ENCODE measurements at regions not wholly inside any gene's neighbourhood (a gene's known extent, or its start where the extent isn't known, plus 50 kb on each side); places are given as distances from the start of the nearest gene placed in this dataset.

DNA sequence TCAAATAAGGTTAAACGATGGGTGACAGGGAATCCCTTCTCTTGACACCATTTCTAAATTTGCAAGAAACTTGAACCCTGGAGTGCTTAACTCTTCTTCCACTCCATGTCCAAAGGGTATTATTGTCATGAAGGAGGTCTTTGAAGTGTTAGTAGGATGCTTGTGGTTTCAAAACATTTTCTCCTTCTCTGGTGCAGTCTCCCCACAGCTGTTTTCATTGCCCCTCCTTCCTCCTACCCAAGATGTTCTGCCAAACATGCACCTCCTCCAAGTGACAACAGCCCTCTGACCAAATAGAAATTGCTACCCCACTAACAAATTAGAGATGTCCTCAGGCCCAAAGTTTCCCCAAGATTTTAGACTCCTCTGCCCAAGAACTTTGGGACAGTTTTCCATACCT lies 151.4 kb downstream of the POLR2M start:
- Histone ChIP-seq H3K36me3 (ENCODE audit: insufficient read depth, low read length) (no peaks in the 10 kb centered on the region), H3K4me2 (ENCODE audit: insufficient read depth, low read length) (no peak overlapping the region), H3K27ac (ENCODE audit: low read length) (no peak overlapping the region), H3K9me3 (ENCODE audit: insufficient read depth, low read length, severe bottlenecking) (no peaks in the 10 kb centered on the region), H3K4me1 (ENCODE audit: insufficient read depth, low read length) (no peaks in the 10 kb centered on the region), H3K4me3 (ENCODE audit: low read depth in 1 of 2, low read length in 2 of 2) (no peak overlapping the region), H3K27me3 (ENCODE audit: insufficient read depth, low read length, poor library complexity) (peaks cover 14% of the 10 kb centered on the region), H3K9ac (ENCODE audit: low read depth, low read length) (no peak overlapping the region), H2AFZ (ENCODE audit: low read depth, low read length) (no peak overlapping the region), H4K20me1 (ENCODE audit: insufficient read depth, low read length) (no peaks in the 10 kb centered on the region), H3K79me2 (ENCODE audit: insufficient read depth, low read length) (no peaks in the 10 kb centered on the region)
- TF ChIP-seq, protein P1, sequence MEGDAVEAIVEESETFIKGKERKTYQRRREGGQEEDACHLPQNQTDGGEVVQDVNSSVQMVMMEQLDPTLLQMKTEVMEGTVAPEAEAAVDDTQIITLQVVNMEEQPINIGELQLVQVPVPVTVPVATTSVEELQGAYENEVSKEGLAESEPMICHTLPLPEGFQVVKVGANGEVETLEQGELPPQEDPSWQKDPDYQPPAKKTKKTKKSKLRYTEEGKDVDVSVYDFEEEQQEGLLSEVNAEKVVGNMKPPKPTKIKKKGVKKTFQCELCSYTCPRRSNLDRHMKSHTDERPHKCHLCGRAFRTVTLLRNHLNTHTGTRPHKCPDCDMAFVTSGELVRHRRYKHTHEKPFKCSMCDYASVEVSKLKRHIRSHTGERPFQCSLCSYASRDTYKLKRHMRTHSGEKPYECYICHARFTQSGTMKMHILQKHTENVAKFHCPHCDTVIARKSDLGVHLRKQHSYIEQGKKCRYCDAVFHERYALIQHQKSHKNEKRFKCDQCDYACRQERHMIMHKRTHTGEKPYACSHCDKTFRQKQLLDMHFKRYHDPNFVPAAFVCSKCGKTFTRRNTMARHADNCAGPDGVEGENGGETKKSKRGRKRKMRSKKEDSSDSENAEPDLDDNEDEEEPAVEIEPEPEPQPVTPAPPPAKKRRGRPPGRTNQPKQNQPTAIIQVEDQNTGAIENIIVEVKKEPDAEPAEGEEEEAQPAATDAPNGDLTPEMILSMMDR (IDR thresholded peaks at IDR 0.05; ENCODE audit: borderline replicate concordance, extremely low read depth, low read length, poor library complexity, severe bottlenecking), result no peak
- TF ChIP-seq EZH2 (IDR thresholded peaks at IDR 0.05; ENCODE audit: borderline replicate concordance, low read depth, low read length, severe bottlenecking), result no peak
- DNase-seq (peak; percentile 43), ATAC-seq (ENCODE audit: insufficient read depth, low read depth) (peak; percentile 89)

DNA sequence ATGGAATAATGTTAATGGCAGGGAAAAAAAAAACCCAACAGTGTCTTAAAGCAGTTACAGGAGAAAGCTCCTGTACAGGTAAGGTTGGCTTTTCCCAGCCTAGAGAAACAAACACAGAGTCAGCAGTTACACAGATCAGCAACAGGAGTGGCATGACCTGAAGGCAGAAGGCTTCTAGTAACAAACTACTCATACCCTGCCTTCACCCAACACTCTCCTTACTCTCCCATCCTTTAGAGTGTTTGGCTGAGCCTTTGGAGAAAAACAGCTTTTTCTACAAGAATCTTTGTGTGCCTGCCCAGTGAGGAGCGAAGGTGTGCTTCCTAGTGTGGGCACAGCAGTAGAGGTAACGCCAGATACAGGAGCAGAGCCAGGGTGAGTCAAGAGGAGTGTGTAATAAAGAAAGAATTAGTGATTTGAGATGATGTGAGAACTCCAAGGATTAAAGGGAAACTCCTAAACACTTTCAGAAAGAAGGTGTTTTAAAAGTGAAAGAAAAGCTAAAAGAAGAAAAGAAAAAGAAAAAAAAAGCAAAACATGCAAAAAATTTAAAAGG lies 152.7 kb downstream of the POLR2M start:
- no peak overlapping the region for H3K27ac ChIP-seq (ENCODE audit: low read length)
- DNase-seq, result no peak
- no peaks in the 10 kb centered on the region for H4K20me1 ChIP-seq (ENCODE audit: insufficient read depth, low read length)
- H3K79me2 ChIP-seq (ENCODE audit: insufficient read depth, low read length), result no peaks in the 10 kb centered on the region
- H3K9ac ChIP-seq (ENCODE audit: low read depth, low read length), result no peak overlapping the region
- no peaks in the 10 kb centered on the region for H3K9me3 ChIP-seq (ENCODE audit: insufficient read depth, low read length, severe bottlenecking)
- TF ChIP-seq, protein P1 (IDR thresholded peaks at IDR 0.05; ENCODE audit: borderline replicate concordance, extremely low read depth, low read length, poor library complexity, severe bottlenecking), result no peak
- no peak for TF ChIP-seq EZH2 (IDR thresholded peaks at IDR 0.05; ENCODE audit: borderline replicate concordance, low read depth, low read length, severe bottlenecking)
- ATAC-seq (ENCODE audit: insufficient read depth, low read depth), result no peak
- H3K4me1 ChIP-seq (ENCODE audit: insufficient read depth, low read length), result no peaks in the 10 kb centered on the region
- no peak overlapping the region for H3K4me3 ChIP-seq (ENCODE audit: low read depth in 1 of 2, low read length in 2 of 2)
- H3K27me3 ChIP-seq (ENCODE audit: insufficient read depth, low read length, poor library complexity), result peaks cover 14% of the 10 kb centered on the region
- H3K36me3 ChIP-seq (ENCODE audit: insufficient read depth, low read length), result no peaks in the 10 kb centered on the region
- H3K4me2 ChIP-seq (ENCODE audit: insufficient read depth, low read length), result no peak overlapping the region
- H2AFZ ChIP-seq (ENCODE audit: low read depth, low read length), result no peak overlapping the region

DNA sequence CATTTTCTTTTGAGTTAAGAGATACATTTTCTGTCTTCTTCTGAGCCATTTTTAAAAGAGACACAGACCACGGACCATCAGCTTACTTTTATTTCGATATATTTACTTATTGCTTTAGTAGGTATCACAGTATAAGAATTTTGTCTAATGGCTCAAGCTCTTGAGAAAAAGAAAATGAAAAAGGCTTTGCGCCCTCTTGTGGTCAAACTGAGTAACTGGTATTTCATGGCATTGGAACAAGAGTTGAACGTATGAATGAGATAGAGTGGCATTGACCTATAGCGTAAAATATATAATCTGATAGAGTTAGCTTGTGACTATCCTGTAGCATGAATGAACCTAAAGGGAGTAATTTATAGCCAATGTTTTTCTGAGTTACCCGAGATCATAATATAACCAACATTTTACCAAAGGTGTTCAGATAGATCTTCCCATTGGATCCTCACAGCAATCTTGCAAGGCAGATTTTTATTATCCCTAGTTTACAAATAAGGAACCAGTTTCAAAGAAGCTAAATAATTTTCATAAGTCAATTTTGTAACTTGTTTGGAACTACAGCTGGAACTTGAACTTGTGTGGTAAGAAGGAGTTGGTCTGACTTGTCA lies 154.6 kb downstream of the POLR2M start:
- no peaks in the 10 kb centered on the region for H3K36me3 ChIP-seq (ENCODE audit: insufficient read depth, low read length)
- peak; percentile 61; the same call in 2 of the 3 replicates for ATAC-seq (ENCODE audit: insufficient read depth, low read depth)
- DNase-seq, result peak; percentile 39

More for the DNA sequence above, 154.6 kb downstream of the POLR2M start:
- H2AFZ ChIP-seq (ENCODE audit: low read depth, low read length), result no peak overlapping the region
- TF ChIP-seq, protein P1 (IDR thresholded peaks at IDR 0.05; ENCODE audit: borderline replicate concordance, extremely low read depth, low read length, poor library complexity, severe bottlenecking), result peak; percentile 86
- no peak for TF ChIP-seq EZH2 (IDR thresholded peaks at IDR 0.05; ENCODE audit: borderline replicate concordance, low read depth, low read length, severe bottlenecking)
- no peaks in the 10 kb centered on the region for H3K4me1 ChIP-seq (ENCODE audit: insufficient read depth, low read length)
- H3K4me3 ChIP-seq (ENCODE audit: low read depth in 1 of 2, low read length in 2 of 2), result no peak overlapping the region
- H3K27me3 ChIP-seq (ENCODE audit: insufficient read depth, low read length, poor library complexity), result peaks cover 14% of the 10 kb centered on the region
- no peak overlapping the region for H3K9ac ChIP-seq (ENCODE audit: low read depth, low read length)
- H3K9me3 ChIP-seq (ENCODE audit: insufficient read depth, low read length, severe bottlenecking), result no peaks in the 10 kb centered on the region
- no peak overlapping the region for H3K4me2 ChIP-seq (ENCODE audit: insufficient read depth, low read length)
- H3K79me2 ChIP-seq (ENCODE audit: insufficient read depth, low read length), result no peaks in the 10 kb centered on the region
- H3K27ac ChIP-seq (ENCODE audit: low read length), result no peak overlapping the region
- no peaks in the 10 kb centered on the region for H4K20me1 ChIP-seq (ENCODE audit: insufficient read depth, low read length)
